Keratinocyte (primary cell): ENCODE measurements at regions not wholly inside any gene's neighbourhood (a gene's known extent, or its start where the extent isn't known, plus 50 kb on each side); places are given as distances from the start of the nearest gene placed in this dataset.

Source experiments
- CTCF ChIP-seq, 3 experiments: IDR thresholded peaks in 1 of 3; conservative IDR thresholded peaks in 1 of 3; optimal IDR thresholded peaks in 1 of 3; 2 replicates in 2 of 3; 3 replicates in 1 of 3; pipeline versions ENCODE3 to v1.5.1; 2011; ENCODE audit warnings: low read length in 3 of 3, mild to moderate bottlenecking in 3 of 3, moderate library complexity in 2 of 3, control low read depth in 1 of 3, inconsistent platforms in 1 of 3; ENCODE audit not compliant: insufficient read depth in 2 of 3; ENCODE audit errors: extremely low read depth in 1 of 3
- EZH2 ChIP-seq: IDR thresholded peaks from one replicate; pipeline ENCODE4 v1.6.1; 2012; ENCODE audit warnings: inconsistent platforms, mild to moderate bottlenecking, low read length, moderate library complexity

- no peak for TF ChIP-seq CTCF (optimal IDR thresholded peaks at IDR 0.05 in 1 of 3, IDR thresholded peaks at IDR 0.05 in 1 of 3, conservative IDR thresholded peaks at IDR 0.05 in 1 of 3; ENCODE audit: extremely low read depth in 1 of 3, insufficient read depth in 2 of 3, low read length in 3 of 3)
- no peak for TF ChIP-seq EZH2
Measured at GRCh38 chrX:101787934-101788333, 128.3 kb upstream of the ARMCX2 start.
